PFSK-1 (cell line): ENCODE measurements at regions not wholly inside any gene's neighbourhood (a gene's known extent, or its start where the extent isn't known, plus 50 kb on each side); places are given as distances from the start of the nearest gene placed in this dataset.

Experiments used
- FOXP2 ChIP-seq: optimal IDR thresholded peaks from 2 replicates; pipeline ENCODE3; 2011; ENCODE audit warnings: borderline replicate concordance, control low read depth, inconsistent platforms; ENCODE audit not compliant: insufficient read depth; ENCODE audit errors: extremely low read length, extremely low read depth
- POLR2AphosphoS5 ChIP-seq: IDR thresholded peaks from 2 replicates; pipeline ENCODE4 v1.6.1; 2012; ENCODE audit warnings: low read depth, mild to moderate bottlenecking, control low read depth, low read length, moderate library complexity
- SIN3A ChIP-seq: IDR thresholded peaks from 2 replicates; pipeline ENCODE4 v1.6.1; 2012; ENCODE audit warnings: mild to moderate bottlenecking, low read length, moderate library complexity, borderline replicate concordance; ENCODE audit not compliant: insufficient read depth
- TAF1 ChIP-seq: IDR thresholded peaks from 2 replicates; pipeline ENCODE4 v1.6.1; 2012; ENCODE audit warnings: low read length, control low read depth, borderline replicate concordance; ENCODE audit not compliant: insufficient read depth
- TF ChIP-seq, protein P1 (sequence below), 2 experiments: IDR thresholded peaks; 2 replicates each; pipeline versions ENCODE4 v1.6.1 to v1.8.0; 2011 to 2012; ENCODE audit warnings: low read depth in 2 of 2, low read length in 2 of 2, control low read depth in 1 of 2, inconsistent platforms in 1 of 2, mild to moderate bottlenecking in 1 of 2, moderate library complexity in 1 of 2; ENCODE audit not compliant: insufficient read depth in 1 of 2

- TF ChIP-seq FOXP2: no peak
- no peak for TF ChIP-seq TAF1
- TF ChIP-seq, protein P1, sequence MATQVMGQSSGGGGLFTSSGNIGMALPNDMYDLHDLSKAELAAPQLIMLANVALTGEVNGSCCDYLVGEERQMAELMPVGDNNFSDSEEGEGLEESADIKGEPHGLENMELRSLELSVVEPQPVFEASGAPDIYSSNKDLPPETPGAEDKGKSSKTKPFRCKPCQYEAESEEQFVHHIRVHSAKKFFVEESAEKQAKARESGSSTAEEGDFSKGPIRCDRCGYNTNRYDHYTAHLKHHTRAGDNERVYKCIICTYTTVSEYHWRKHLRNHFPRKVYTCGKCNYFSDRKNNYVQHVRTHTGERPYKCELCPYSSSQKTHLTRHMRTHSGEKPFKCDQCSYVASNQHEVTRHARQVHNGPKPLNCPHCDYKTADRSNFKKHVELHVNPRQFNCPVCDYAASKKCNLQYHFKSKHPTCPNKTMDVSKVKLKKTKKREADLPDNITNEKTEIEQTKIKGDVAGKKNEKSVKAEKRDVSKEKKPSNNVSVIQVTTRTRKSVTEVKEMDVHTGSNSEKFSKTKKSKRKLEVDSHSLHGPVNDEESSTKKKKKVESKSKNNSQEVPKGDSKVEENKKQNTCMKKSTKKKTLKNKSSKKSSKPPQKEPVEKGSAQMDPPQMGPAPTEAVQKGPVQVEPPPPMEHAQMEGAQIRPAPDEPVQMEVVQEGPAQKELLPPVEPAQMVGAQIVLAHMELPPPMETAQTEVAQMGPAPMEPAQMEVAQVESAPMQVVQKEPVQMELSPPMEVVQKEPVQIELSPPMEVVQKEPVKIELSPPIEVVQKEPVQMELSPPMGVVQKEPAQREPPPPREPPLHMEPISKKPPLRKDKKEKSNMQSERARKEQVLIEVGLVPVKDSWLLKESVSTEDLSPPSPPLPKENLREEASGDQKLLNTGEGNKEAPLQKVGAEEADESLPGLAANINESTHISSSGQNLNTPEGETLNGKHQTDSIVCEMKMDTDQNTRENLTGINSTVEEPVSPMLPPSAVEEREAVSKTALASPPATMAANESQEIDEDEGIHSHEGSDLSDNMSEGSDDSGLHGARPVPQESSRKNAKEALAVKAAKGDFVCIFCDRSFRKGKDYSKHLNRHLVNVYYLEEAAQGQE (IDR thresholded peaks at IDR 0.05; ENCODE audit: insufficient read depth in 1 of 2, low read depth in 2 of 2, low read length in 2 of 2): no peak
- no peak for TF ChIP-seq POLR2AphosphoS5
- no peak for TF ChIP-seq SIN3A
Observed at GRCh38 chr3:135674508-135674907, 291.0 kb upstream of the PPP2R3A start.

DNA sequence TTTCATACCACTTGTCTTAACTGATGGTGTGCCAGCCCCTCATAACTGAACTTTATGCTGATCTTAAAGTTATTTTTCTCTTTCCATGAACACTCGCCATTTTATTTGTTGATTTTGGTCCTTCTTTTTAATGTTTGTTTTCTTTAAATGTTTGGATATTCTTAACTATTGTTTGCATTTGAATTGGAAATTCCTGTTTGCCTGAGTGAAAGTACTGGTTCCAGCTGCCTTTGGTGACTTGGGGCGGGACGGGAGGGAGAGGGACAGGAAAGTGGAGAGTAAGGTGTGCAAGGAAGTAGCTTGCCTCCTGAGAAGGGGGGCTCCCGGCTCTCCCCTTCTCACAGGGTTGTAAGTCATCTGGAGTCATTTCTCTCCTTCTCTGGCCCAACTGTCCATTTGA lies 287.1 kb upstream of the PPP2R3A start:
- TF ChIP-seq, protein P1 (IDR thresholded peaks at IDR 0.05; ENCODE audit: insufficient read depth in 1 of 2, low read depth in 2 of 2, low read length in 2 of 2): no peak
- TF ChIP-seq FOXP2: no peak
- no peak for TF ChIP-seq TAF1
- no peak for TF ChIP-seq SIN3A
- no peak for TF ChIP-seq POLR2AphosphoS5

DNA sequence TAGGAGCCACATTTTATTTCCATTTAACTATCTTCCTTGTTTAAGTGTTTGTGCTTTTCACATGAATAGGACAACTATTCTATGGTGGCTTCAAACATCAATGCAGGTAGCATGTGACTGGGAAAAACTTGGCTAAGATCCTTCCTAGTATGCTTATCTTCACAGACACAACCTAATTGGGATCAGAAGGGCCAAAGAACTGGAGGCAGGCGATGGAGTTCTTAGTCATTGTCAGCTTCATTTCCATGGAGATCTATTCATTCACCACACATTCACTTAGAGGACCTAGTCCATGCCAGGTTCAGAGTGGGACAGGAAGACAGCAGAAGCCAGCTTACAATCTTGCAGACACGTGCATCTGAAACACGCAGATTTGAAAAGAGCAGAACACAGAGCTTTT lies 277.5 kb upstream of the PPP2R3A start:
- TF ChIP-seq SIN3A (no peak), FOXP2 (no peak), TAF1 (no peak), POLR2AphosphoS5 (no peak)
- TF ChIP-seq, protein P1 (IDR thresholded peaks at IDR 0.05; ENCODE audit: insufficient read depth in 1 of 2, low read depth in 2 of 2, low read length in 2 of 2): no peak

- no peak for TF ChIP-seq FOXP2
- no peak for TF ChIP-seq TAF1
- TF ChIP-seq POLR2AphosphoS5: no peak
- no peak for TF ChIP-seq SIN3A
- TF ChIP-seq, protein P1 (IDR thresholded peaks at IDR 0.05; ENCODE audit: insufficient read depth in 1 of 2, low read depth in 2 of 2, low read length in 2 of 2): no peak
Observed at GRCh38 chr3:135690664-135691063, 274.9 kb upstream of the PPP2R3A start.

- TF ChIP-seq FOXP2: no peak
- no peak for TF ChIP-seq TAF1
- no peak for TF ChIP-seq SIN3A
- TF ChIP-seq POLR2AphosphoS5: no peak
- TF ChIP-seq, protein P1 (IDR thresholded peaks at IDR 0.05; ENCODE audit: insufficient read depth in 1 of 2, low read depth in 2 of 2, low read length in 2 of 2): no peak
Observed at GRCh38 chr3:135691240-135691639, 274.3 kb upstream of the PPP2R3A start.
